Keratinocyte (primary cell): ENCODE measurements at regions not wholly inside any gene's neighbourhood (a gene's known extent, or its start where the extent isn't known, plus 50 kb on each side); places are given as distances from the start of the nearest gene placed in this dataset.
"Not testable (repeated sequence)": the region's sequence is repeated elsewhere in the genome, so short reads cannot be mapped to it uniquely, and the experiment has no call there.

Experiments used
- DNase-seq: peaks from one replicate; pipeline ENCODE4 v3.0.0-alpha.2; 2011; ENCODE audit warnings: low read depth, missing footprints, low spot score
- FAIRE-seq: peaks from 2 replicates; lab custom pipeline; 2011; peaks lifted over from hg19 to GRCh38; lab: Jason Lieb, UNC
- H2AFZ ChIP-seq: 2 replicates; pipeline ENCODE4 v1.6.0; 2012; ENCODE audit warnings: low read length, control low read depth, inconsistent platforms; ENCODE audit not compliant: control insufficient read depth
- H3K27ac ChIP-seq: 2 replicates; pipeline ENCODE4 v1.5.1; 2011; ENCODE audit warnings: low read length; ENCODE audit not compliant: control insufficient read depth, insufficient read depth
- H3K27me3 ChIP-seq: 3 replicates; pipeline ENCODE4 v1.6.0; 2011; ENCODE audit warnings: low read length; ENCODE audit not compliant: control insufficient read depth, insufficient read depth; ENCODE audit errors: extremely low read depth
- H3K36me3 ChIP-seq, 2 experiments: 2 replicates in 1 of 2; 3 replicates in 1 of 2; pipeline ENCODE4 v1.5.1; 2011; ENCODE audit warnings: low read length in 2 of 2, mild to moderate bottlenecking in 1 of 2; ENCODE audit not compliant: control insufficient read depth in 2 of 2, insufficient read depth in 2 of 2; ENCODE audit errors: extremely low read depth in 1 of 2
- H3K4me1 ChIP-seq: 3 replicates; pipeline ENCODE4 v1.5.1; 2011; ENCODE audit warnings: low read length; ENCODE audit not compliant: control insufficient read depth, insufficient read depth; ENCODE audit errors: extremely low read depth
- H3K4me2 ChIP-seq: 3 replicates; pipeline ENCODE4 v1.6.0; 2011; ENCODE audit warnings: low read depth, low read length; ENCODE audit not compliant: control insufficient read depth, insufficient read depth; ENCODE audit errors: extremely low read depth
- H3K4me3 ChIP-seq, 3 experiments: fragments of 200-600 bp in 1 of 3; sonication (generic) in 1 of 3; 2 replicates in 2 of 3; 3 replicates in 1 of 3; pipeline ENCODE4 v1.5.1; 2011 to 2016; ENCODE audit warnings: low read length in 3 of 3, mild to moderate bottlenecking in 3 of 3, control low read depth in 2 of 3, inconsistent platforms in 1 of 3, low read depth in 1 of 3, mixed read lengths in 1 of 3, mixed run types in 1 of 3, moderate library complexity in 1 of 3; ENCODE audit not compliant: control insufficient read depth in 2 of 3, insufficient read depth in 2 of 3; ENCODE audit errors: extremely low read depth in 1 of 3
- H3K79me2 ChIP-seq: 2 replicates; pipeline ENCODE4 v1.6.0; 2012; ENCODE audit warnings: low read length; ENCODE audit not compliant: control insufficient read depth, insufficient read depth
- H3K9ac ChIP-seq: 3 replicates; pipeline ENCODE4 v1.6.0; 2011; ENCODE audit warnings: low read length; ENCODE audit not compliant: control insufficient read depth, insufficient read depth; ENCODE audit errors: extremely low read depth
- H3K9me1 ChIP-seq: 3 replicates; pipeline ENCODE4 v1.6.0; 2011; ENCODE audit warnings: low read length; ENCODE audit not compliant: control insufficient read depth, insufficient read depth; ENCODE audit errors: extremely low read depth
- H3K9me3 ChIP-seq: 2 replicates; pipeline ENCODE4 v1.5.1; 2012; ENCODE audit warnings: low read depth, low read length; ENCODE audit not compliant: control insufficient read depth
- H4K20me1 ChIP-seq: 3 replicates; pipeline ENCODE4 v1.6.0; 2011; ENCODE audit warnings: low read length; ENCODE audit not compliant: control insufficient read depth, insufficient read depth; ENCODE audit errors: extremely low read depth
- CTCF ChIP-seq, 3 experiments: IDR thresholded peaks in 1 of 3; conservative IDR thresholded peaks in 1 of 3; optimal IDR thresholded peaks in 1 of 3; 2 replicates in 2 of 3; 3 replicates in 1 of 3; pipeline versions ENCODE3 to v1.5.1; 2011; ENCODE audit warnings: low read length in 3 of 3, mild to moderate bottlenecking in 3 of 3, moderate library complexity in 2 of 3, control low read depth in 1 of 3, inconsistent platforms in 1 of 3; ENCODE audit not compliant: insufficient read depth in 2 of 3; ENCODE audit errors: extremely low read depth in 1 of 3
- EZH2 ChIP-seq: IDR thresholded peaks from one replicate; pipeline ENCODE4 v1.6.1; 2012; ENCODE audit warnings: inconsistent platforms, mild to moderate bottlenecking, low read length, moderate library complexity
- dilution Hi-C: fragments of 300-500 bp; cut with MboI; formaldehyde crosslinking; loops from one replicate; pipeline ENCODE4 v1.7.0; 2020; ENCODE audit warnings: low sequenced_read_pairs; ENCODE audit not compliant: extremely low pct_ligation_motif_present

GRCh38 chr2:95699201-95700184 lies 107.7 kb downstream of the TRIM43 start:
- H3K9ac ChIP-seq, H3K9me3 ChIP-seq, DNase-seq, H3K4me3 ChIP-seq, dilution Hi-C loops, H3K79me2 ChIP-seq, H3K4me1 ChIP-seq, H2AFZ ChIP-seq, H3K9me1 ChIP-seq, H3K27me3 ChIP-seq, H4K20me1 ChIP-seq, H3K36me3 ChIP-seq, FAIRE-seq, H3K4me2 ChIP-seq, H3K27ac ChIP-seq: not testable (repeated sequence)

- Histone ChIP-seq H3K36me3 (no peaks in the 10 kb centered on the region), H3K4me3 (no peak overlapping the region), H3K4me2 (no peak overlapping the region), H3K9me1 (no peaks in the 10 kb centered on the region), H3K4me1 (no peaks in the 10 kb centered on the region), H3K9ac (no peak overlapping the region), H3K79me2 (no peaks in the 10 kb centered on the region), H3K27ac (no peak overlapping the region), H3K27me3 (peaks cover 4% of the 10 kb centered on the region), H3K9me3 (no peaks in the 10 kb centered on the region), H2AFZ (no peak overlapping the region), H4K20me1 (no peaks in the 10 kb centered on the region)
- TF ChIP-seq EZH2 (no peak), CTCF (optimal IDR thresholded peaks at IDR 0.05 in 1 of 3, IDR thresholded peaks at IDR 0.05 in 1 of 3, conservative IDR thresholded peaks at IDR 0.05 in 1 of 3; ENCODE audit: extremely low read depth in 1 of 3, insufficient read depth in 2 of 3, low read length in 3 of 3) (no peak)
- FAIRE-seq (no peak), DNase-seq (no peak)
- dilution Hi-C loops: no loop called here
Observed at GRCh38 chr2:95700519-95700918, 108.7 kb downstream of the TRIM43 start.
